ENCODE measurements at regions not wholly inside any gene's neighbourhood (a gene's known extent, or its start where the extent isn't known, plus 50 kb on each side); places are given as distances from the start of the nearest gene placed in this dataset.

DNA sequence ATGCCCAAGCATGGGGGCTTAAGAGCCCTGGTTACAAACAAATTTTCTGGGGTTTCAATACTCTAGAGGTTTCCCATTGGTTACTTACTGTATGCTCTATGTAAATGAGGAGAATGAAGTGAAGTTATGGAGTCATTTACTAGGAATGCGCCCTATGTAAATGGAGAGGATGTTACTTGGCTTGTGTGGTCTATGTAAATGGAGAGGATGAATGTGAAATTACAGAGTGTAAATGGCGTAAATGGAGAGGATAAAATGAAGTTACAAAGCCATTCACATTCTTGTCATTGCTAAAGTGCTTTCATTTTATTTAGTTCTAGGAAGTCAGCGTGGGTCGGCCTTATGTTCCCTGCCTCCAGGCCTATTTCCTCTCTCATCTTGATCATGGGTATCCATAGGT is 810.5 kb upstream of the ADGRL3 start:
- TF ChIP-seq BCL11A (IDR thresholded peaks at IDR 0.05; ENCODE audit: low read depth, low read length) (no peak), SUZ12 (IDR thresholded peaks at IDR 0.05; ENCODE audit: unreplicated experiment) (no peak), ZNF622 (IDR thresholded peaks at IDR 0.05) (no peak), ZNF24 (IDR thresholded peaks at IDR 0.05) (no peak), TCF3 (IDR thresholded peaks at IDR 0.05; ENCODE audit: borderline replicate concordance, insufficient read depth, low read depth, low read length) (no peak), CHD2 (IDR thresholded peaks at IDR 0.05; ENCODE audit: borderline replicate concordance, low read depth, low read length) (no peak)
- TF ChIP-seq, protein P1, sequence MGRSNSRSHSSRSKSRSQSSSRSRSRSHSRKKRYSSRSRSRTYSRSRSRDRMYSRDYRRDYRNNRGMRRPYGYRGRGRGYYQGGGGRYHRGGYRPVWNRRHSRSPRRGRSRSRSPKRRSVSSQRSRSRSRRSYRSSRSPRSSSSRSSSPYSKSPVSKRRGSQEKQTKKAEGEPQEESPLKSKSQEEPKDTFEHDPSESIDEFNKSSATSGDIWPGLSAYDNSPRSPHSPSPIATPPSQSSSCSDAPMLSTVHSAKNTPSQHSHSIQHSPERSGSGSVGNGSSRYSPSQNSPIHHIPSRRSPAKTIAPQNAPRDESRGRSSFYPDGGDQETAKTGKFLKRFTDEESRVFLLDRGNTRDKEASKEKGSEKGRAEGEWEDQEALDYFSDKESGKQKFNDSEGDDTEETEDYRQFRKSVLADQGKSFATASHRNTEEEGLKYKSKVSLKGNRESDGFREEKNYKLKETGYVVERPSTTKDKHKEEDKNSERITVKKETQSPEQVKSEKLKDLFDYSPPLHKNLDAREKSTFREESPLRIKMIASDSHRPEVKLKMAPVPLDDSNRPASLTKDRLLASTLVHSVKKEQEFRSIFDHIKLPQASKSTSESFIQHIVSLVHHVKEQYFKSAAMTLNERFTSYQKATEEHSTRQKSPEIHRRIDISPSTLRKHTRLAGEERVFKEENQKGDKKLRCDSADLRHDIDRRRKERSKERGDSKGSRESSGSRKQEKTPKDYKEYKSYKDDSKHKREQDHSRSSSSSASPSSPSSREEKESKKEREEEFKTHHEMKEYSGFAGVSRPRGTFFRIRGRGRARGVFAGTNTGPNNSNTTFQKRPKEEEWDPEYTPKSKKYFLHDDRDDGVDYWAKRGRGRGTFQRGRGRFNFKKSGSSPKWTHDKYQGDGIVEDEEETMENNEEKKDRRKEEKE (IDR thresholded peaks at IDR 0.05): no peak
- TF ChIP-seq, protein P2, sequence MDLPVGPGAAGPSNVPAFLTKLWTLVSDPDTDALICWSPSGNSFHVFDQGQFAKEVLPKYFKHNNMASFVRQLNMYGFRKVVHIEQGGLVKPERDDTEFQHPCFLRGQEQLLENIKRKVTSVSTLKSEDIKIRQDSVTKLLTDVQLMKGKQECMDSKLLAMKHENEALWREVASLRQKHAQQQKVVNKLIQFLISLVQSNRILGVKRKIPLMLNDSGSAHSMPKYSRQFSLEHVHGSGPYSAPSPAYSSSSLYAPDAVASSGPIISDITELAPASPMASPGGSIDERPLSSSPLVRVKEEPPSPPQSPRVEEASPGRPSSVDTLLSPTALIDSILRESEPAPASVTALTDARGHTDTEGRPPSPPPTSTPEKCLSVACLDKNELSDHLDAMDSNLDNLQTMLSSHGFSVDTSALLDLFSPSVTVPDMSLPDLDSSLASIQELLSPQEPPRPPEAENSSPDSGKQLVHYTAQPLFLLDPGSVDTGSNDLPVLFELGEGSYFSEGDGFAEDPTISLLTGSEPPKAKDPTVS (IDR thresholded peaks at IDR 0.05; ENCODE audit: low read depth, low read length): no peak
- TF ChIP-seq, protein P3, sequence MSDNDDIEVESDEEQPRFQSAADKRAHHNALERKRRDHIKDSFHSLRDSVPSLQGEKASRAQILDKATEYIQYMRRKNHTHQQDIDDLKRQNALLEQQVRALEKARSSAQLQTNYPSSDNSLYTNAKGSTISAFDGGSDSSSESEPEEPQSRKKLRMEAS (IDR thresholded peaks at IDR 0.05; ENCODE audit: low read depth, low read length): no peak
- TF ChIP-seq, protein P4, sequence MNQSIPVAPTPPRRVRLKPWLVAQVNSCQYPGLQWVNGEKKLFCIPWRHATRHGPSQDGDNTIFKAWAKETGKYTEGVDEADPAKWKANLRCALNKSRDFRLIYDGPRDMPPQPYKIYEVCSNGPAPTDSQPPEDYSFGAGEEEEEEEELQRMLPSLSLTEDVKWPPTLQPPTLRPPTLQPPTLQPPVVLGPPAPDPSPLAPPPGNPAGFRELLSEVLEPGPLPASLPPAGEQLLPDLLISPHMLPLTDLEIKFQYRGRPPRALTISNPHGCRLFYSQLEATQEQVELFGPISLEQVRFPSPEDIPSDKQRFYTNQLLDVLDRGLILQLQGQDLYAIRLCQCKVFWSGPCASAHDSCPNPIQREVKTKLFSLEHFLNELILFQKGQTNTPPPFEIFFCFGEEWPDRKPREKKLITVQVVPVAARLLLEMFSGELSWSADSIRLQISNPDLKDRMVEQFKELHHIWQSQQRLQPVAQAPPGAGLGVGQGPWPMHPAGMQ (IDR thresholded peaks at IDR 0.05; ENCODE audit: borderline replicate concordance): no peak
- 12% methylated on average over 4 of the region's 4 CpGs for WGBS (ENCODE audit: insufficient coverage, insufficient replicate concordance, low lambda C conversion rate, missing lambda C conversion rate)
- no peak overlapping the region for H3K27ac ChIP-seq (ENCODE audit: control insufficient read depth, insufficient read depth)
- no peak overlapping the region for H2AFZ ChIP-seq (ENCODE audit: control insufficient read depth, low read depth, low read length)
- no peak overlapping the region for H3K9ac ChIP-seq (ENCODE audit: control insufficient read depth, insufficient read depth, low read length)
- no peak overlapping the region for H3K4me2 ChIP-seq (ENCODE audit: control insufficient read depth, insufficient read depth)
- in situ Hi-C loops (cut with MboI): no loop called here
- POLR2A ChIA-PET: no interaction called here
- CTCF ChIA-PET: no interaction called here
- FAIRE-seq: no peak
- SMC1A ChIA-PET (ENCODE audit: uncharacterized antibody, unreplicated experiment): no interaction called here
- H3K9me3 ChIP-seq (replicated peaks; ENCODE audit: control insufficient read depth, insufficient read depth, low read length): no peaks in the 10 kb centered on the region
- no peak overlapping the region for H3K4me3 ChIP-seq
- H3K27me3 ChIP-seq (replicated peaks in 1 of 2; ENCODE audit: control insufficient read depth in 2 of 2, insufficient read depth in 2 of 2, low read length in 1 of 2): no peaks in the 10 kb centered on the region
- no peaks in the 10 kb centered on the region for H4K20me1 ChIP-seq (ENCODE audit: control insufficient read depth, insufficient read depth)
- RAD21 ChIA-PET (ENCODE audit: unreplicated experiment): no interaction called here
- no peaks in the 10 kb centered on the region for H3K36me3 ChIP-seq (ENCODE audit: control insufficient read depth in 2 of 2, insufficient read depth in 2 of 2, low read length in 1 of 2)
- no peak for DNase-seq (ENCODE audit: low read depth, low spot score)
- no peak for ATAC-seq
- no peaks in the 10 kb centered on the region for H3K79me2 ChIP-seq (ENCODE audit: control insufficient read depth, insufficient read depth, low read length)
- BruUV-seq (replicated peaks): no TSS peak
- intact Hi-C loops (cut with micrococcal nuclease; ENCODE audit: unreplicated experiment): no loop called here
- H3K4me1 ChIP-seq (ENCODE audit: control insufficient read depth, insufficient read depth, low read length): no peaks in the 10 kb centered on the region

Measured in GM12878 (cell line).